Keratinocyte (primary cell): ENCODE measurements at regions not wholly inside any gene's neighbourhood (a gene's known extent, or its start where the extent isn't known, plus 50 kb on each side); places are given as distances from the start of the nearest gene placed in this dataset.

Source experiments
- EZH2 ChIP-seq: IDR thresholded peaks from one replicate; pipeline ENCODE4 v1.6.1; 2012; ENCODE audit warnings: inconsistent platforms, mild to moderate bottlenecking, low read length, moderate library complexity
- TF ChIP-seq, protein P1 (sequence below), 3 experiments: IDR thresholded peaks in 1 of 3; conservative IDR thresholded peaks in 1 of 3; optimal IDR thresholded peaks in 1 of 3; 2 replicates in 2 of 3; 3 replicates in 1 of 3; pipeline versions ENCODE3 to v1.5.1; 2011; ENCODE audit warnings: low read length in 3 of 3, mild to moderate bottlenecking in 3 of 3, moderate library complexity in 2 of 3, control low read depth in 1 of 3, inconsistent platforms in 1 of 3; ENCODE audit not compliant: insufficient read depth in 2 of 3; ENCODE audit errors: extremely low read depth in 1 of 3

DNA sequence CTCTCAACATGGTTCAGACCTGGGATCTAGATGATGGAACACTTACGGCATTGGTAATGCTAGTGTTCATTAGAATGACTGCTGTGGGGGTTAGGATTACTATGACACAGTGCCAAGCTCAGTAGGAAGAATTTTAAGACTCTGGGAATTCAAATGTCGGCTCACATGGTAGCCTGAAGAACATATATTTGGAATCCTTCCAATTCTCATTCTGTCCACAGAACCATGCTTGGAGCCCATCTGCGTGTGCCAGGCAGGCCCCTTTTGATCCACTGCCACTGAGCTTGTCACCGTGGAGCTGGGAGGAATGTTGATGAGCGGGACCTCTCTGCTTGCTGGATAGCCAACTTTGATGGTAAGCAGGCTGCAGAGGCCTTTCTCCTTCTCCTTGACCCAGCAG lies 322.0 kb upstream of the SOX11 start:
- no peak for TF ChIP-seq EZH2
- TF ChIP-seq, protein P1, sequence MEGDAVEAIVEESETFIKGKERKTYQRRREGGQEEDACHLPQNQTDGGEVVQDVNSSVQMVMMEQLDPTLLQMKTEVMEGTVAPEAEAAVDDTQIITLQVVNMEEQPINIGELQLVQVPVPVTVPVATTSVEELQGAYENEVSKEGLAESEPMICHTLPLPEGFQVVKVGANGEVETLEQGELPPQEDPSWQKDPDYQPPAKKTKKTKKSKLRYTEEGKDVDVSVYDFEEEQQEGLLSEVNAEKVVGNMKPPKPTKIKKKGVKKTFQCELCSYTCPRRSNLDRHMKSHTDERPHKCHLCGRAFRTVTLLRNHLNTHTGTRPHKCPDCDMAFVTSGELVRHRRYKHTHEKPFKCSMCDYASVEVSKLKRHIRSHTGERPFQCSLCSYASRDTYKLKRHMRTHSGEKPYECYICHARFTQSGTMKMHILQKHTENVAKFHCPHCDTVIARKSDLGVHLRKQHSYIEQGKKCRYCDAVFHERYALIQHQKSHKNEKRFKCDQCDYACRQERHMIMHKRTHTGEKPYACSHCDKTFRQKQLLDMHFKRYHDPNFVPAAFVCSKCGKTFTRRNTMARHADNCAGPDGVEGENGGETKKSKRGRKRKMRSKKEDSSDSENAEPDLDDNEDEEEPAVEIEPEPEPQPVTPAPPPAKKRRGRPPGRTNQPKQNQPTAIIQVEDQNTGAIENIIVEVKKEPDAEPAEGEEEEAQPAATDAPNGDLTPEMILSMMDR (optimal IDR thresholded peaks at IDR 0.05 in 1 of 3, IDR thresholded peaks at IDR 0.05 in 1 of 3, conservative IDR thresholded peaks at IDR 0.05 in 1 of 3; ENCODE audit: extremely low read depth in 1 of 3, insufficient read depth in 2 of 3, low read length in 3 of 3), result no peak
